ENCODE measurements at regions not wholly inside any gene's neighbourhood (a gene's known extent, or its start where the extent isn't known, plus 50 kb on each side); places are given as distances from the start of the nearest gene placed in this dataset.

- TF ChIP-seq L3MBTL2 (conservative IDR thresholded peaks at IDR 0.05) (no peak), SP1 (IDR thresholded peaks at IDR 0.05) (no peak), FOXM1 (IDR thresholded peaks at IDR 0.05; ENCODE audit: borderline replicate concordance) (no peak), HDGF (IDR thresholded peaks at IDR 0.05; ENCODE audit: borderline replicate concordance) (no peak), PKNOX1 (IDR thresholded peaks at IDR 0.05) (no peak), SUZ12 (IDR thresholded peaks at IDR 0.05) (no peak), BHLHE40 (IDR thresholded peaks at IDR 0.05; ENCODE audit: borderline replicate concordance) (no peak), FOXK2 (IDR thresholded peaks at IDR 0.05) (no peak), ARNT (IDR thresholded peaks at IDR 0.05) (no peak), ELF4 (IDR thresholded peaks at IDR 0.05) (no peak), ZNF384 (IDR thresholded peaks at IDR 0.05) (no peak), CTBP1 (IDR thresholded peaks at IDR 0.05; ENCODE audit: borderline replicate concordance) (no peak), TARDBP (IDR thresholded peaks at IDR 0.05) (no peak)
These were observed 133.5 kb upstream of the FOXF1 start for GRCh38 chr16:86376837-86377236.
